Vagina (tissue), 2 donors: ENCODE measurements at regions not wholly inside any gene's neighbourhood (a gene's known extent, or its start where the extent isn't known, plus 50 kb on each side); places are given as distances from the start of the nearest gene placed in this dataset.

Experiments
- DNase-seq, 2 donors: peaks; one replicate each; pipeline ENCODE4 v3.0.0-alpha.2; 2017; ENCODE audit errors: extremely low spot score in 2 of 2
- H3K27ac ChIP-seq: fragments of 200-600 bp; sonication (generic); one replicate; pipeline ENCODE4 v1.5.1; 2019
- H3K27me3 ChIP-seq: fragments of 200-600 bp; sonication (generic); one replicate; pipeline ENCODE4 v1.5.1; 2019
- H3K36me3 ChIP-seq, 2 donors: fragments of 200-600 bp; sonication (generic); one replicate each; pipeline ENCODE4 v1.5.1; 2017 to 2019
- H3K4me1 ChIP-seq: fragments of 200-600 bp; sonication (generic); one replicate; pipeline ENCODE4 v1.5.1; 2019
- H3K4me3 ChIP-seq, 2 donors: fragments of 200-600 bp; sonication (generic); 1 replicate in 1 of 2; 2 replicates in 1 of 2; pipeline ENCODE4 v1.5.1; 2016 to 2019
- H3K9me3 ChIP-seq: fragments of 200-600 bp; sonication (generic); one replicate; pipeline ENCODE4 v1.5.1; 2019
- CTCF ChIP-seq, 3 experiments: fragments of 450-650 bp in 2 of 3; fragments of 200-600 bp in 1 of 3; sonication (generic) in 1 of 3; IDR thresholded peaks; one replicate each; pipeline ENCODE4 v1.5.1; 2017 to 2019; ENCODE audit warnings: antibody characterized with exemption in 3 of 3, mild to moderate bottlenecking in 2 of 3, moderate library complexity in 2 of 3
- POLR2A ChIP-seq, 2 donors: fragments of 450-650 bp; IDR thresholded peaks; one replicate each; pipeline ENCODE4 v1.6.1; 2017; ENCODE audit warnings: antibody characterized with exemption in 2 of 2, mild to moderate bottlenecking in 2 of 2, moderate library complexity in 2 of 2
- POLR2AphosphoS5 ChIP-seq, 2 donors: sonication (generic); formaldehyde crosslinking; IDR thresholded peaks; one replicate each; pipeline ENCODE4 v1.9.0; 2017; ENCODE audit warnings: antibody characterized with exemption in 2 of 2, mild to moderate bottlenecking in 2 of 2, low read depth in 1 of 2; ENCODE audit not compliant: insufficient read depth in 1 of 2
- intact Hi-C: fragments of 100-400 bp; cut with DNase I; formaldehyde crosslinking; loops from one replicate; pipeline ENCODE4 v1.15.1; 2023

DNA sequence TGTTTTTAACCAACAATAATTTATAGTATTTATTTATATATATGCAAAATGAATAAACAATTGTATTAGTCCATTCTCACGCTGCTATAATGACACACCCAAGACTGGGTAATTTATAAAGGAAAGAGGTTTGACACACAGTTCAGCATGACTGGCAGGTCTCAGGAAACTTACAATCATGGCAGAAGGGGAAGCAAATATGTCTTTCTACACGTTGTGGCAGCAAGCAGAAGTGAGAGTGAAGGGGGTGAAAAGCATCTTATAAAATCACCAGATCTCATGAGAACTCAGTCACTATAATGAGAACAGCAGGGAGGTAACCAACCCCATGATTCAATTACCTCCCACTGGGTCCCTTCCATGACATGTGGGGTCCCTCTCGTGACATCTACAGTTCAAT is 162.8 kb upstream of the SLITRK3 start:
- intact Hi-C loops = no loop called here

GRCh38 chr3:165355316-165355715 is 159.1 kb upstream of the SLITRK3 start:
- intact Hi-C loops = no loop called here
- no peak overlapping the region for H3K4me3 ChIP-seq

More for the DNA sequence above, 162.8 kb upstream of the SLITRK3 start:
- DNase-seq = no peak
- no peaks in the 10 kb centered on the region for H3K4me1 ChIP-seq
- no peaks in the 10 kb centered on the region for H3K36me3 ChIP-seq
- H3K27me3 ChIP-seq = no peaks in the 10 kb centered on the region
- H3K27ac ChIP-seq = no peak overlapping the region
- TF ChIP-seq POLR2A (IDR thresholded peaks at IDR 0.05) = no peak
- TF ChIP-seq CTCF (IDR thresholded peaks at IDR 0.05) = no peak
- TF ChIP-seq POLR2AphosphoS5 (IDR thresholded peaks at IDR 0.05; ENCODE audit: insufficient read depth in 1 of 2, low read depth in 1 of 2) = no peak
- no peak overlapping the region for H3K4me3 ChIP-seq
- no peaks in the 10 kb centered on the region for H3K9me3 ChIP-seq

GRCh38 chr3:165347526-165347925 is 151.3 kb upstream of the SLITRK3 start:
- intact Hi-C loops = no loop called here
- Histone ChIP-seq H3K4me3 (no peak overlapping the region), H3K9me3 (no peaks in the 10 kb centered on the region), H3K27me3 (no peaks in the 10 kb centered on the region), H3K27ac (no peak overlapping the region), H3K4me1 (no peaks in the 10 kb centered on the region), H3K36me3 (no peaks in the 10 kb centered on the region)
- no peak for DNase-seq
- no peak for TF ChIP-seq POLR2AphosphoS5 (IDR thresholded peaks at IDR 0.05; ENCODE audit: insufficient read depth in 1 of 2, low read depth in 1 of 2)
- TF ChIP-seq CTCF (IDR thresholded peaks at IDR 0.05) = no peak
- TF ChIP-seq POLR2A (IDR thresholded peaks at IDR 0.05) = no peak

More at GRCh38 chr3:165355316-165355715, 159.1 kb upstream of the SLITRK3 start:
- H3K9me3 ChIP-seq = no peaks in the 10 kb centered on the region
- TF ChIP-seq CTCF (IDR thresholded peaks at IDR 0.05) (no peak), POLR2AphosphoS5 (IDR thresholded peaks at IDR 0.05; ENCODE audit: insufficient read depth in 1 of 2, low read depth in 1 of 2) (no peak), POLR2A (IDR thresholded peaks at IDR 0.05) (no peak)
- H3K27ac ChIP-seq = no peak overlapping the region
- no peaks in the 10 kb centered on the region for H3K27me3 ChIP-seq
- H3K4me1 ChIP-seq = no peaks in the 10 kb centered on the region
- no peak for DNase-seq
- no peaks in the 10 kb centered on the region for H3K36me3 ChIP-seq

DNA sequence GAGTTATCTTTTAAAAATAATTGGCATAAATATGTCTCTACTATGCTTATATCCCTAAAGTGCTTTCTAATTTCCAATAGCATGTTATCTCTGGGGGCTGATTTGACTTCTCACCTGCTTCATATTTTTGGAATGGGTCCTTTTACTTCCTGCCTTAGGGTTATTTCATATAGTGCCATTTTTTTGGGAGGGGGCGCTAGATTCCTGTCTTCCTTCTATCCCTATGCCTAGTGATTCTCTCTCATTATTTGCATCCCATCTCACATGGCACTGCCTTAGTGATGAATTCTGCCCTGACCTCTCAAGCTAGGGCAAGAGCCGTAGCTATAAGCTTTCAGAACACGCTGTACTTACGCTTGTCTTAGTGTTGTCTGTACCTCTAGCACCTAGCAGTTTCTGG is 150.3 kb upstream of the SLITRK3 start:
- TF ChIP-seq POLR2AphosphoS5 (IDR thresholded peaks at IDR 0.05; ENCODE audit: insufficient read depth in 1 of 2, low read depth in 1 of 2) = no peak
- TF ChIP-seq POLR2A (IDR thresholded peaks at IDR 0.05) = no peak
- TF ChIP-seq CTCF (IDR thresholded peaks at IDR 0.05) = no peak
- Histone ChIP-seq H3K4me1 (no peaks in the 10 kb centered on the region), H3K27ac (no peak overlapping the region), H3K36me3 (no peaks in the 10 kb centered on the region), H3K9me3 (no peaks in the 10 kb centered on the region), H3K27me3 (no peaks in the 10 kb centered on the region), H3K4me3 (no peak overlapping the region)
- DNase-seq = no peak
- intact Hi-C loops = no loop called here

DNA sequence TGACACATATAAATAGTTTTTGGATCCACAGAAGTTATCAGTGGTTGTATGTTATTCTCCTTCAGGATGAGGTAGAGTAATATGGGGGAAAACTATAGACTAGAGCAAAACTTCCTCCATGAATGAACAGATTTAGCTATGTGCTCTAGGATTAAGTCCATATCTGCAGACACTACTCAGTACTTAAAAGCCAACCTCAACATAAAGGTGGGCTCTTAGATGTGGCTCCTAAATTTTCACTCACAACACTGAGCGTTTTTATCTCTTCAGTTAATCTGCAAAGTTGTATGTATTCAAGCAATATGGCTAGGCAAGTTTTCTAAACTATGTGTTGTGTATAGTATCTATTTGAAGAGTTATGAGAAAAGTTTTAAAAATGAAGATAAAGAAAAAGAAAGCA is 147.0 kb upstream of the SLITRK3 start:
- DNase-seq = no peak
- no peaks in the 10 kb centered on the region for H3K36me3 ChIP-seq
- TF ChIP-seq POLR2AphosphoS5 (IDR thresholded peaks at IDR 0.05; ENCODE audit: insufficient read depth in 1 of 2, low read depth in 1 of 2) (no peak), CTCF (IDR thresholded peaks at IDR 0.05) (no peak), POLR2A (IDR thresholded peaks at IDR 0.05) (no peak)
- no peaks in the 10 kb centered on the region for H3K4me1 ChIP-seq
- no peak overlapping the region for H3K27ac ChIP-seq
- no peak overlapping the region for H3K4me3 ChIP-seq
- H3K27me3 ChIP-seq = no peaks in the 10 kb centered on the region
- no peaks in the 10 kb centered on the region for H3K9me3 ChIP-seq
- intact Hi-C loops = no loop called here
